ENCODE measurements at regions not wholly inside any gene's neighbourhood (a gene's known extent, or its start where the extent isn't known, plus 50 kb on each side); places are given as distances from the start of the nearest gene placed in this dataset.

- H3K4me3 ChIP-seq, result no peak overlapping the region
- no peak for ATAC-seq
- no peaks in the 10 kb centered on the region for H3K4me1 ChIP-seq
- H3K27me3 ChIP-seq, result no peaks in the 10 kb centered on the region
- H3K27ac ChIP-seq, result no peak overlapping the region
- no peaks in the 10 kb centered on the region for H3K36me3 ChIP-seq
- intact Hi-C loops (cut with DNase I), result no loop called here
- TF ChIP-seq, protein P1, sequence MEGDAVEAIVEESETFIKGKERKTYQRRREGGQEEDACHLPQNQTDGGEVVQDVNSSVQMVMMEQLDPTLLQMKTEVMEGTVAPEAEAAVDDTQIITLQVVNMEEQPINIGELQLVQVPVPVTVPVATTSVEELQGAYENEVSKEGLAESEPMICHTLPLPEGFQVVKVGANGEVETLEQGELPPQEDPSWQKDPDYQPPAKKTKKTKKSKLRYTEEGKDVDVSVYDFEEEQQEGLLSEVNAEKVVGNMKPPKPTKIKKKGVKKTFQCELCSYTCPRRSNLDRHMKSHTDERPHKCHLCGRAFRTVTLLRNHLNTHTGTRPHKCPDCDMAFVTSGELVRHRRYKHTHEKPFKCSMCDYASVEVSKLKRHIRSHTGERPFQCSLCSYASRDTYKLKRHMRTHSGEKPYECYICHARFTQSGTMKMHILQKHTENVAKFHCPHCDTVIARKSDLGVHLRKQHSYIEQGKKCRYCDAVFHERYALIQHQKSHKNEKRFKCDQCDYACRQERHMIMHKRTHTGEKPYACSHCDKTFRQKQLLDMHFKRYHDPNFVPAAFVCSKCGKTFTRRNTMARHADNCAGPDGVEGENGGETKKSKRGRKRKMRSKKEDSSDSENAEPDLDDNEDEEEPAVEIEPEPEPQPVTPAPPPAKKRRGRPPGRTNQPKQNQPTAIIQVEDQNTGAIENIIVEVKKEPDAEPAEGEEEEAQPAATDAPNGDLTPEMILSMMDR (IDR thresholded peaks at IDR 0.05), result no peak
- no peak for DNase-seq
- H3K9me3 ChIP-seq, result no peaks in the 10 kb centered on the region
Measured at GRCh38 chr10:8874972-8875371, 820.5 kb downstream of the GATA3 start.

DNA sequence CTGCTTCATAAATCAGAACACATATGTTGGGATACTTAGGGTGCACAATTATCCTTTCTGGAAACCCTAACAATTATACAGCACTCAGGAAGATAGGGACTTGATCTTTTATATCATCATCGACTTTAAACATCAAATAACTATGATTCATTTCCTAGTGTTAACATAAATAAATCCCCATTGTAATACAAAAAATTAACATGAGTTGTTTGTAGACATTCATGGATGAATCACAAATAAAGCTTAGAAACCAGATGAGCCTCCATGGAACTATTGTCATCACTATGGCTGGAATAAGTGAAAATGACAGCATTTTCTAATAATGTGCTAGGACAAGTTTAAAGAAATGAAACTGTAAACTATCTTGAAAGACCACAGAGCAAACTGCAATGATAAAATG lies 821.7 kb downstream of the GATA3 start:
- no peaks in the 10 kb centered on the region for H3K36me3 ChIP-seq
- intact Hi-C loops (cut with DNase I), result no loop called here
- no peak for ATAC-seq

DNA sequence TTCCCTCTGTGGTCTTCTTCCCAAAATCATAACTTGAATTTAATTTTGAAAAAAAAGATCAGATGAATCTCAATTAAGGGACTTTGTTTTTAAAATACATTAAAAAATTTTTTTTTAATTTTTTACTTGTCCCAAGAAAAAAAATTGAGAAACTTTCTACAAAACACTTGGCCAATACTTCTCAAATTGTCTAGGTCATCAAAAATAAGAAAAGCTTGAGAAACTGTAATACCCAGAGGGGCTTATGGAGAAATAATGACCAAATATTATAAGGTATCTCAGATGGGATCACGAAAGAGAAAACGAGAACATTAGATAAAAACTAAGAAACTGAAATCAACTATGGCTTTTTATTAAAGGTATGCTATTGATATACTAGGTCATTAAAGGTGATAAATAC lies 835.0 kb downstream of the GATA3 start:
- ATAC-seq (no peak), DNase-seq (no peak)
- intact Hi-C loops (cut with DNase I), result no loop called here
- Histone ChIP-seq H3K9me3 (no peaks in the 10 kb centered on the region), H3K4me3 (no peak overlapping the region), H3K27ac (no peak overlapping the region), H3K27me3 (no peaks in the 10 kb centered on the region), H3K36me3 (no peaks in the 10 kb centered on the region), H3K4me1 (no peaks in the 10 kb centered on the region)
- TF ChIP-seq, protein P1 (IDR thresholded peaks at IDR 0.05), result no peak

More for the DNA sequence above, 821.7 kb downstream of the GATA3 start:
- no peak overlapping the region for H3K27ac ChIP-seq
- H3K27me3 ChIP-seq, result no peaks in the 10 kb centered on the region
- DNase-seq, result no peak
- H3K4me3 ChIP-seq, result no peak overlapping the region
- no peaks in the 10 kb centered on the region for H3K9me3 ChIP-seq
- no peaks in the 10 kb centered on the region for H3K4me1 ChIP-seq
- TF ChIP-seq, protein P1 (IDR thresholded peaks at IDR 0.05), result no peak

DNA sequence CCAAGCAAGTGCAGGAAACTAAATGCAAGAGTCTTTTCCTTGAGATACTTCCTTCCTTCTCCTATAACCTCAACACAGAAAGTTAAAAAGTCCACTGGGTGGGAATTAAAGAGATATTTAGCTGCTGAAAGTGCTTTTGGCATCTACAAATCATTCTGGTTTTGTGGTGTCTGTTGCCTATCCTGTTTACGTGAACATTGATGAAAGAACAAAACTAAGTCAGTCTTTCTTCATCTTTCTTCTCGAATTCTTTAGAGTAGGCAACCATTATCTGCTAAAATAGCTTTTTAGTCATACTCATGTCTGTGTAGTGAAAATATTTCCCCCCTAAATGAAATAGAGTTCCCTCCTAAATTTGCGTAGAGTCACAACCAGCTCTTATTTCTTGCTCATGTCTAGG lies 838.6 kb downstream of the GATA3 start:
- no peaks in the 10 kb centered on the region for H3K36me3 ChIP-seq
- ATAC-seq (no peak), DNase-seq (no peak)
- no peaks in the 10 kb centered on the region for H3K9me3 ChIP-seq
- no peaks in the 10 kb centered on the region for H3K4me1 ChIP-seq
- intact Hi-C loops (cut with DNase I), result no loop called here
- H3K4me3 ChIP-seq, result no peak overlapping the region
- TF ChIP-seq, protein P1 (IDR thresholded peaks at IDR 0.05), result no peak
- H3K27ac ChIP-seq, result no peak overlapping the region
- H3K27me3 ChIP-seq, result no peaks in the 10 kb centered on the region

GRCh38 chr10:8894148-8894547 lies 839.7 kb downstream of the GATA3 start:
- H3K4me1 ChIP-seq, result no peaks in the 10 kb centered on the region
- TF ChIP-seq, protein P1 (IDR thresholded peaks at IDR 0.05), result no peak
- no peak overlapping the region for H3K27ac ChIP-seq
- intact Hi-C loops (cut with DNase I), result no loop called here
- H3K9me3 ChIP-seq, result no peaks in the 10 kb centered on the region
- ATAC-seq (no peak), DNase-seq (no peak)
- H3K27me3 ChIP-seq, result no peaks in the 10 kb centered on the region
- no peak overlapping the region for H3K4me3 ChIP-seq
- H3K36me3 ChIP-seq, result no peaks in the 10 kb centered on the region

DNA sequence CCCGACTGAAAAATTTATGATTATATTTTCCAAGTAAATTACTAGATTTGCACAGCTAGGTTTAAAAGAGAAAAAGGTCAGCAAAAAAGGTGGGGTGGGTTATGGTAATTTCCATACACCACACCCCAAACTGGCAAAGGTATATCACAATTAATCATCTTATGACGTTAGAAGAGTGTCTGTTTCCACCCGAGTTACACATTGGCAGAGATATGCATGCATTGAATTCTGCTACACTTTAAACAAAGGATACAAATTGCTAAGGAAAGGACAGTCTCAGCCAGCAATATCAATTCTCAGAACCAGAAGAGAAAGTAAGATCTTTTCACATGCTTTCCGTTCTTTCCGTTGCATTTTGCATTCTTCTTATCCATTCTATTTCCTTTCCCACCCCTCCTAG lies 843.3 kb downstream of the GATA3 start:
- no peaks in the 10 kb centered on the region for H3K4me1 ChIP-seq
- no peaks in the 10 kb centered on the region for H3K9me3 ChIP-seq
- H3K27ac ChIP-seq, result no peak overlapping the region
- H3K4me3 ChIP-seq, result no peak overlapping the region
- DNase-seq (no peak), ATAC-seq (no peak)
- TF ChIP-seq, protein P1 (IDR thresholded peaks at IDR 0.05), result no peak
- H3K36me3 ChIP-seq, result no peaks in the 10 kb centered on the region
- no peaks in the 10 kb centered on the region for H3K27me3 ChIP-seq
- intact Hi-C loops (cut with DNase I), result no loop called here
